GM23338 (cell line): ENCODE measurements at regions not wholly inside any gene's neighbourhood (a gene's known extent, or its start where the extent isn't known, plus 50 kb on each side); places are given as distances from the start of the nearest gene placed in this dataset.

Source experiments
- POLR2AphosphoS5 ChIP-seq: IDR thresholded peaks from 2 replicates; pipeline ENCODE4 v1.6.1; 2016; ENCODE audit warnings: antibody characterized with exemption, low read depth
- TF ChIP-seq, protein P1 (sequence below), 2 experiments: fragments of 200-600 bp in 1 of 2; sonication (generic) in 1 of 2; conservative IDR thresholded peaks; 2 replicates each; pipeline versions ENCODE4 v1.5.1 to v1.6.1; 2016 to 2017; ENCODE audit warnings: antibody characterized with exemption in 2 of 2, low read depth in 2 of 2, mild to moderate bottlenecking in 2 of 2, moderate library complexity in 1 of 2

DNA sequence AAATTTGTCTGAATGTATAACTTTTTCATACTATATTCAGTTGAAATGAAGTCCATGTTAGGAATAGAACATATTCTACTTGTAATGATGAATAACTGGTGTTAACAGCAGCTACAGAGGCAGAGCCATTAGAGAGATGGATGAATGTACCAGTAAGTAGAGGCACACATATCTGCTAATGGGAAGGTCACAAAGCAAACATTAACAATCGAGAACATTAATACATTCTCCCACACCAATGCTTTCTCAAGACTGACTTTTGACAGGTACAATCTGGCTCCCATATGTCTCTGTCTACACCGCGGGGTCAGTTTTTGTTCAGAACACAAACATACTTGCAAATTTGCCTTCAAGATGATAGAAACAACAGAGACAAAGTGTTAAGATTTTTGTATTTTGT is 776.0 kb upstream of the MANEA start:
- TF ChIP-seq, protein P1, sequence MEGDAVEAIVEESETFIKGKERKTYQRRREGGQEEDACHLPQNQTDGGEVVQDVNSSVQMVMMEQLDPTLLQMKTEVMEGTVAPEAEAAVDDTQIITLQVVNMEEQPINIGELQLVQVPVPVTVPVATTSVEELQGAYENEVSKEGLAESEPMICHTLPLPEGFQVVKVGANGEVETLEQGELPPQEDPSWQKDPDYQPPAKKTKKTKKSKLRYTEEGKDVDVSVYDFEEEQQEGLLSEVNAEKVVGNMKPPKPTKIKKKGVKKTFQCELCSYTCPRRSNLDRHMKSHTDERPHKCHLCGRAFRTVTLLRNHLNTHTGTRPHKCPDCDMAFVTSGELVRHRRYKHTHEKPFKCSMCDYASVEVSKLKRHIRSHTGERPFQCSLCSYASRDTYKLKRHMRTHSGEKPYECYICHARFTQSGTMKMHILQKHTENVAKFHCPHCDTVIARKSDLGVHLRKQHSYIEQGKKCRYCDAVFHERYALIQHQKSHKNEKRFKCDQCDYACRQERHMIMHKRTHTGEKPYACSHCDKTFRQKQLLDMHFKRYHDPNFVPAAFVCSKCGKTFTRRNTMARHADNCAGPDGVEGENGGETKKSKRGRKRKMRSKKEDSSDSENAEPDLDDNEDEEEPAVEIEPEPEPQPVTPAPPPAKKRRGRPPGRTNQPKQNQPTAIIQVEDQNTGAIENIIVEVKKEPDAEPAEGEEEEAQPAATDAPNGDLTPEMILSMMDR (conservative IDR thresholded peaks at IDR 0.05; ENCODE audit: low read depth in 2 of 2): no peak
- TF ChIP-seq POLR2AphosphoS5: no peak
